OCI-LY7 (cell line): ENCODE measurements at regions not wholly inside any gene's neighbourhood (a gene's known extent, or its start where the extent isn't known, plus 50 kb on each side); places are given as distances from the start of the nearest gene placed in this dataset.

ENCODE experiments used
- EZH2phosphoT487 ChIP-seq: fragments of 200-600 bp; sonication (generic); IDR thresholded peaks from 2 replicates; pipeline ENCODE4 v1.6.1; 2018; ENCODE audit warnings: low read depth, borderline replicate concordance, mild to moderate bottlenecking, mixed run types, antibody characterized with exemption, low read length, moderate library complexity, mixed read lengths
- TF ChIP-seq, protein P1 (sequence below): fragments of 200-600 bp; sonication (generic); conservative IDR thresholded peaks from 2 replicates; pipeline ENCODE4 v1.5.1; 2014; ENCODE audit warnings: mild to moderate bottlenecking, antibody characterized with exemption, low read length, moderate library complexity, mixed read lengths

DNA sequence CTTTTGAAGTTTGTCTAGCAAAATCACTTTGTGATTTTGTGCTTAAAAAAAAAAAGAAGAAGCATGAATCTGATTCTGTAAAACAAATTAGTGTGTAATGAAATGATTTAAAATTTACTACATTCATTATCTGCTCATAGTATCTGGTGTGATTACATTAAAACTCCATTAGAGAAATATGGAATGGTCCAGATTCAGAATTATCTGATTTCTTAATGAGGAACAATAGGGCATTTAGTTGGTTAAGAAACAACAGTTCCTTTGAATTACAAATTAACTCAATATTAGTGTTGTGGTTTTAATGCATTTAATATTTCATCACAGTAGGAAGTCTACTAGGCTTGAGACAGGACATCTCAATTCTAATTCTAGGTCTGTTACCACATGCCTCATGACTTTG is 57.9 kb upstream of the PDHA1 start:
- TF ChIP-seq, protein P1, sequence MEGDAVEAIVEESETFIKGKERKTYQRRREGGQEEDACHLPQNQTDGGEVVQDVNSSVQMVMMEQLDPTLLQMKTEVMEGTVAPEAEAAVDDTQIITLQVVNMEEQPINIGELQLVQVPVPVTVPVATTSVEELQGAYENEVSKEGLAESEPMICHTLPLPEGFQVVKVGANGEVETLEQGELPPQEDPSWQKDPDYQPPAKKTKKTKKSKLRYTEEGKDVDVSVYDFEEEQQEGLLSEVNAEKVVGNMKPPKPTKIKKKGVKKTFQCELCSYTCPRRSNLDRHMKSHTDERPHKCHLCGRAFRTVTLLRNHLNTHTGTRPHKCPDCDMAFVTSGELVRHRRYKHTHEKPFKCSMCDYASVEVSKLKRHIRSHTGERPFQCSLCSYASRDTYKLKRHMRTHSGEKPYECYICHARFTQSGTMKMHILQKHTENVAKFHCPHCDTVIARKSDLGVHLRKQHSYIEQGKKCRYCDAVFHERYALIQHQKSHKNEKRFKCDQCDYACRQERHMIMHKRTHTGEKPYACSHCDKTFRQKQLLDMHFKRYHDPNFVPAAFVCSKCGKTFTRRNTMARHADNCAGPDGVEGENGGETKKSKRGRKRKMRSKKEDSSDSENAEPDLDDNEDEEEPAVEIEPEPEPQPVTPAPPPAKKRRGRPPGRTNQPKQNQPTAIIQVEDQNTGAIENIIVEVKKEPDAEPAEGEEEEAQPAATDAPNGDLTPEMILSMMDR, result no peak
- TF ChIP-seq EZH2phosphoT487, result no peak
